Kidney epithelial cell (primary cell): ENCODE measurements at regions not wholly inside any gene's neighbourhood (a gene's known extent, or its start where the extent isn't known, plus 50 kb on each side); places are given as distances from the start of the nearest gene placed in this dataset.
"Not testable (repeated sequence)": the region's sequence is repeated elsewhere in the genome, so short reads cannot be mapped to it uniquely, and the experiment has no call there.

Experiments used
- DNase-seq: peaks from one replicate; pipeline ENCODE4 v3.0.0-alpha.2; 2010; ENCODE audit warnings: low read depth
- H3K27me3 ChIP-seq: 2 replicates; pipeline ENCODE4 v1.6.0; 2011; ENCODE audit warnings: low read length; ENCODE audit not compliant: control insufficient read depth, insufficient read depth
- H3K36me3 ChIP-seq: 2 replicates; pipeline ENCODE4 v1.5.1; 2011; ENCODE audit warnings: low read length; ENCODE audit not compliant: control insufficient read depth, insufficient read depth
- H3K4me3 ChIP-seq: 2 replicates; pipeline ENCODE4 v1.5.1; 2011; ENCODE audit warnings: low read depth, mild to moderate bottlenecking, control low read depth, low read length
- CTCF ChIP-seq: IDR thresholded peaks from 2 replicates; pipeline ENCODE4 v1.5.1; 2011; ENCODE audit warnings: mild to moderate bottlenecking, moderate library complexity, low read length, control low read depth, inconsistent platforms; ENCODE audit not compliant: insufficient read depth, poor library complexity, severe bottlenecking

GRCh38 chr1:143728802-143729448 lies 242.9 kb downstream of the FAM72C start:
- H3K27me3 ChIP-seq, H3K36me3 ChIP-seq, DNase-seq, H3K4me3 ChIP-seq: not testable (repeated sequence)

- Histone ChIP-seq H3K4me3 (no peak overlapping the region), H3K27me3 (no peaks in the 10 kb centered on the region), H3K36me3 (no peaks in the 10 kb centered on the region)
- TF ChIP-seq CTCF: no peak
- no peak for DNase-seq
These were observed 244.5 kb downstream of the FAM72C start for GRCh38 chr1:143727263-143727662.

- Histone ChIP-seq H3K36me3 (no peaks in the 10 kb centered on the region), H3K4me3 (no peak overlapping the region), H3K27me3 (peaks cover 7% of the 10 kb centered on the region)
- DNase-seq: no peak
- no peak for TF ChIP-seq CTCF
These were observed 250.8 kb downstream of the FAM72C start for GRCh38 chr1:143721024-143721373.

GRCh38 chr1:143720087-143721023 lies 251.4 kb downstream of the FAM72C start:
- TF ChIP-seq CTCF: no peak
- Histone ChIP-seq H3K36me3 (no peaks in the 10 kb centered on the region), H3K27me3 (peaks cover 7% of the 10 kb centered on the region), H3K4me3 (no peak overlapping the region)
- no peak for DNase-seq

- TF ChIP-seq CTCF: no peak
- Histone ChIP-seq H3K27me3 (peaks cover 7% of the 10 kb centered on the region), H3K36me3 (no peaks in the 10 kb centered on the region), H3K4me3 (no peak overlapping the region)
- DNase-seq: no peak
These were observed 253.3 kb downstream of the FAM72C start for GRCh38 chr1:143718524-143718923.

- no peak for TF ChIP-seq CTCF
- H3K4me3 ChIP-seq: no peak overlapping the region
- no peak for DNase-seq
- peaks cover 7% of the 10 kb centered on the region for H3K27me3 ChIP-seq
- no peaks in the 10 kb centered on the region for H3K36me3 ChIP-seq
These were observed 253.8 kb downstream of the FAM72C start for GRCh38 chr1:143718021-143718420.
